ENCODE measurements at regions not wholly inside any gene's neighbourhood (a gene's known extent, or its start where the extent isn't known, plus 50 kb on each side); places are given as distances from the start of the nearest gene placed in this dataset.

- TF ChIP-seq, protein P1, sequence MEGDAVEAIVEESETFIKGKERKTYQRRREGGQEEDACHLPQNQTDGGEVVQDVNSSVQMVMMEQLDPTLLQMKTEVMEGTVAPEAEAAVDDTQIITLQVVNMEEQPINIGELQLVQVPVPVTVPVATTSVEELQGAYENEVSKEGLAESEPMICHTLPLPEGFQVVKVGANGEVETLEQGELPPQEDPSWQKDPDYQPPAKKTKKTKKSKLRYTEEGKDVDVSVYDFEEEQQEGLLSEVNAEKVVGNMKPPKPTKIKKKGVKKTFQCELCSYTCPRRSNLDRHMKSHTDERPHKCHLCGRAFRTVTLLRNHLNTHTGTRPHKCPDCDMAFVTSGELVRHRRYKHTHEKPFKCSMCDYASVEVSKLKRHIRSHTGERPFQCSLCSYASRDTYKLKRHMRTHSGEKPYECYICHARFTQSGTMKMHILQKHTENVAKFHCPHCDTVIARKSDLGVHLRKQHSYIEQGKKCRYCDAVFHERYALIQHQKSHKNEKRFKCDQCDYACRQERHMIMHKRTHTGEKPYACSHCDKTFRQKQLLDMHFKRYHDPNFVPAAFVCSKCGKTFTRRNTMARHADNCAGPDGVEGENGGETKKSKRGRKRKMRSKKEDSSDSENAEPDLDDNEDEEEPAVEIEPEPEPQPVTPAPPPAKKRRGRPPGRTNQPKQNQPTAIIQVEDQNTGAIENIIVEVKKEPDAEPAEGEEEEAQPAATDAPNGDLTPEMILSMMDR (IDR thresholded peaks at IDR 0.05), result no peak
- no peak for TF ChIP-seq POLR2A (IDR thresholded peaks at IDR 0.05)
Measured at GRCh38 chr6:139887275-139887674, 512.8 kb upstream of the CITED2 start.
